AG10803 (cell line): ENCODE measurements at regions not wholly inside any gene's neighbourhood (a gene's known extent, or its start where the extent isn't known, plus 50 kb on each side); places are given as distances from the start of the nearest gene placed in this dataset.
"Not testable (repeated sequence)": the region's sequence is repeated elsewhere in the genome, so short reads cannot be mapped to it uniquely, and the experiment has no call there.

Experiments used
- DNase-seq: peaks from one replicate; pipeline ENCODE4 v3.0.0; 2010; ENCODE audit warnings: low read depth
- H3K4me3 ChIP-seq: 2 replicates; pipeline ENCODE4 v1.5.1; 2011; ENCODE audit warnings: mild to moderate bottlenecking, low read length, control low read depth
- CTCF ChIP-seq: conservative IDR thresholded peaks from 2 replicates; pipeline ENCODE4 v1.5.1; 2011; ENCODE audit warnings: mild to moderate bottlenecking, low read length, control low read depth, inconsistent platforms

DNA sequence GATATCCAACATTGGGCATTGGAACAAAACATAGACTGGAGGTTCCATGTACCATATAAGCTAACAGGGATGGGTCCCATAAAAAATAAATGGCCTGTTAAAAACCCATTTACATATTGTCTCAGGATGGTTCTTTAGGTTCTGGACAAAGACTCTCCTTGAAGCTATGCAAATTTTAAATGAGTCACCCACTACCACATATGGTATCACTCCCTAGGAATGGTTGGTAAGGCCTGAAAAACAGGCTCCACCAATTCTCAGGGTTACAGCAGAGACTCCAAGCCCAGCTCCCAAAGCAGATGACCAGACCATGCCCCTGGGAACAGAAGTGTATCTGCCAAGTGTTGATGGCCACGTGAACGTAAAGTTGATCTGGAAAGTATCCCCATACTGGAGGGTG lies 190.7 kb upstream of the SPHKAP start:
- no peak overlapping the region for H3K4me3 ChIP-seq
- no peak for DNase-seq
- TF ChIP-seq CTCF, result no peak

GRCh38 chr2:228369400-228370031 lies 188.0 kb upstream of the SPHKAP start:
- DNase-seq, result no peak
- no peak overlapping the region for H3K4me3 ChIP-seq

DNA sequence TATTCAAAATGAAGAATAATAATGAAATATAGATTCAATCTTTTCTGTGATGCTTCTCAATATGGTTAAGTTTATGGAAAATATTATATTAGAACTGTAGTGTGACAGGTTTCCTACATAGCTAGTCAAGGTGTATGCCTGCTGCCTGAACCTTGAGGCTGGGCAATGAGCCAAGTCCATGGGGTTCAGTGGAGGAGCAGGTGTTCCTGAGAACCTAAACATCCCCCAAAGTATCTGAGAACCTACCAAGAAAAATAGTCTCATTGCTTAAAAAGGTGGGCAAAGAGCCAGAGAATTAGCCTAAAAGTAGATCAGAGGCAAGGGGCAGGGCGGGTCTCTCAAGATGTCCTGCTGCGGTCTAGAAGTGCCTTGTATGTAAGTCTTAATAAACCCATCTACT lies 185.9 kb upstream of the SPHKAP start:
- TF ChIP-seq CTCF, result no peak
- no peak for DNase-seq

More at GRCh38 chr2:228369400-228370031, 188.0 kb upstream of the SPHKAP start:
- TF ChIP-seq CTCF, result no peak

DNA sequence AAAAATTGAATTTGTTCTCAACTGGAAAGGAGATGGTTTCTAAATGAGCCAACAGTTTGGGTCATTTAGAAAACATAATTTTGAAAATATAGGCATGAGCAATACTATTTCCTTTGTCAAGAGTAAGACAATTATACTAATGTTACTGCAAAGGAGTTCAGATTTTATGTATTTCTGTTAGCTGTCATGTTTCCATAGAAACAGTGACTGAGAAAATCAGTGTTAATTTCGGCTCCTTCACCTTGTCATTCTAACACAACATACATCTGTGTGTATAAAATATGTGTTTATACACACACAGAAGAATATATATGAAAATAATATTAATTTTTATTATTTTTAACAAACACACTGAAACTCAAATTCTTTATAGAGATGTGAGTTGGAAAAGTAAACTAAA lies 178.0 kb upstream of the SPHKAP start:
- no peak for TF ChIP-seq CTCF
- no peak for DNase-seq
- H3K4me3 ChIP-seq, result no peak overlapping the region

More for the DNA sequence above, 185.9 kb upstream of the SPHKAP start:
- H3K4me3 ChIP-seq, result no peak overlapping the region

GRCh38 chr2:228355897-228356296 lies 174.4 kb upstream of the SPHKAP start:
- DNase-seq, result no peak
- no peak for TF ChIP-seq CTCF

GRCh38 chr2:228352980-228353379 lies 171.5 kb upstream of the SPHKAP start:
- not testable (repeated sequence) for H3K4me3 ChIP-seq, DNase-seq

More at GRCh38 chr2:228355897-228356296, 174.4 kb upstream of the SPHKAP start:
- H3K4me3 ChIP-seq, result no peak overlapping the region

- TF ChIP-seq CTCF, result no peak
- no peak for DNase-seq
- H3K4me3 ChIP-seq, result no peak overlapping the region
Measured at GRCh38 chr2:228352048-228352447, 170.6 kb upstream of the SPHKAP start.

DNA sequence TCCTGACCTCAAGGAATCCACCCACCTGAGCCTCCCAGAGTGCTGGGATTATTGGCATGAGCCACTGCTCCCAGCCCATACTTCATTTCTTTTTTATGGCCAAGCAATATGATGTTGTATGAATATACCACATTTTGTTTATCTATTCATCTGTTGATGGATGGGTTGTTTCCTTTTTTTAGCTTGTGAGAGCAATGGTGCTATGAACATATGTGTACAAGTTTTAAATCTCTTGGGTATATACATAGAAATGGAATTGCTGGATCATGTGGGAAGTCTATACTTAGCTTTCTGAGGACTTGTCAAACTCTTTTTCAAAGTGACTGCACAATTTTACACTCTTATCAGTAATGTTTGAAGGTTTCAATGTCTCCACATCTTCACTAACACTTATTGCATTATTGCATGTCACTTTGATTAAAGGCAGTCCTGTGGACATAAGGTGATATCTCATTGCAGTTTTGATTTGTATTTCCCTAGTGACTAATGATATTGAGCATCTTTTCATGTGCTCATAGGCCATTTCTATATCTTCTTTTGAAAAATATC lies 167.1 kb upstream of the SPHKAP start:
- H3K4me3 ChIP-seq, result no peak overlapping the region
- no peak for DNase-seq
- TF ChIP-seq CTCF, result no peak
